DMS153 treated with DMSO at 0.1 percent for 48 hours (cell line): ENCODE measurements at regions not wholly inside any gene's neighbourhood (a gene's known extent, or its start where the extent isn't known, plus 50 kb on each side); places are given as distances from the start of the nearest gene placed in this dataset.
A peak's percentile ranks its signal among the peaks of the same experiment; 100 is the strongest.
"Not testable (repeated sequence)": the region's sequence is repeated elsewhere in the genome, so short reads cannot be mapped to it uniquely, and the experiment has no call there.

Experiments used
- DNase-seq: peaks from one replicate; lab custom pipeline; 2025; ENCODE audit not compliant: unreplicated experiment; lab: John Stamatoyannopoulos, UW

DNA sequence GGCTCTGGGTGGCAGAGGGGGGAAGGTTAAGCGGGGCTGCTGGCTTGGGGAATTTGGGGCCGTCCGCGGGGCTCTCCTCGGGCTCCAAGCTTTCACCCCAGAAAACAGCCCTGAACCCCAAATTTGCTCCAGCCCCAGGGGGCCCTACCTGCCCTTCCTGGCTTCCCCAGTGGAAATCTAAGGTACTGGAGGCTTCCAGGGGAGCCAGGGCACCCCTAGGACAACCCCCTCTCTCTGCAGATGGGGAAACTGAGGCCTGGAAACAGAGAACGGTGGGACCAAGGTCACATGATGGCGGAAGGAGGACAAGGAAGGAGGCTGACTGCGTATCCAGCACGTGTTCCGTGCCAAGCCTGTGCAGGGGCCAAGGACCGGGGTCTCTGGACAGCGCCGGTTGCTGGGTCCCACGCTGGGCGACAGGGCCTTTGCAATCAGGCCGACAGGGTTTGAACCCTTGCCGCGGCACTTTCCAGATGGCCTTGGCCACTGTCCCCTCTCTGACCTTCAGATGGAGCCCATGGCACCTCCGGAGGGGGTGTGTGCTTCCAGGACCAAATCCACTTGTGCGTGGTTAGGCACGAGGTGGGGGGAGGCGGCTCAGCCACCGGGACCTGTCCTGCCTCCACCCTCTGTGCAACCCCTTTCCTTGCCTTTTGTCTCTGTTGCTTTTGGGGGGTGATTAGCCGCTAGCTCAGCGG is 183.1 kb downstream of the C9orf50 start:
- no peak for DNase-seq

DNA sequence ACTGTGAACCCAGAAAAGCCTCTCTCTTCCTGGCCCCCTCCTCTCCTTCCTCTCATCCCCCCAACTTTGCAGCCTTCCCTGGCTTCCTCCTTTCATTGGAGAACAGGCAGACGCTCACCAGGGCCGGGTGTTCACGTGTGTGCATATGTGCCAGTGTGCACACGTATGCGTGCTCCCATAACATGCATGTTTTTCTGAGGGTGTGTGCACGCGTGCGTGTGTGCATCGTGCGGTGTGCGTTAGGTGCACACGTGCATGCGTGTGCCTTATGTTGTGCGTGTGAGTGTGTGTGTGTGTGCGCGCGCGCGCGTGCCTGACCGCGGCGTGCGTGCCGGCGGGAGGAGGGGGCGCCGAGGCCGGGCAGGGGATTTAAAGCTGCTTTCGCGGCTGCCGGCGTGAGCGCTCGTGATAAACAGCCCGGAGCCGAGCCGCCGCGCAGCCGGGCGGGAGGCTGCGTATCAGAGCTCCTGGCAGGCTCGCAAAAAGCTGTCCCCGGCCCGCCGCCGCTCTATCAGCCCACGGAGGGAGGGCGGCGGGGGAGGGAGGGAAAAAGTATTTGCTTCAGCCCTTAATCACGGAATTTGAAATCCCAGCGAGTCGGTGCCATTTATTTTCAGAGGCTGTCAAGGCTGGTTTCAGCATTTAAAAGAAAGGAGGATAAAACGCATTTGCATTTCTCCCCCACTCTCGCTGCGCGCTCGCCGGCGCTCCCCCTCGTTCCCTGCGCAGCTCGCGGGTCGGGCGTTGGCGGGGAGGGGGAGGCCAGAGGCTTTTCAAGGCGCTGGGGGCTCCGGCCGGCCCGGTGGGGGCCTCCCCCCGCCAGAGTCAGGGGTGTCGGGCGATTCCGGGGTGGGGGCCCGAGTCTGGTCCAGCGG is 183.9 kb downstream of the C9orf50 start:
- peak; percentile 29 for DNase-seq

DNA sequence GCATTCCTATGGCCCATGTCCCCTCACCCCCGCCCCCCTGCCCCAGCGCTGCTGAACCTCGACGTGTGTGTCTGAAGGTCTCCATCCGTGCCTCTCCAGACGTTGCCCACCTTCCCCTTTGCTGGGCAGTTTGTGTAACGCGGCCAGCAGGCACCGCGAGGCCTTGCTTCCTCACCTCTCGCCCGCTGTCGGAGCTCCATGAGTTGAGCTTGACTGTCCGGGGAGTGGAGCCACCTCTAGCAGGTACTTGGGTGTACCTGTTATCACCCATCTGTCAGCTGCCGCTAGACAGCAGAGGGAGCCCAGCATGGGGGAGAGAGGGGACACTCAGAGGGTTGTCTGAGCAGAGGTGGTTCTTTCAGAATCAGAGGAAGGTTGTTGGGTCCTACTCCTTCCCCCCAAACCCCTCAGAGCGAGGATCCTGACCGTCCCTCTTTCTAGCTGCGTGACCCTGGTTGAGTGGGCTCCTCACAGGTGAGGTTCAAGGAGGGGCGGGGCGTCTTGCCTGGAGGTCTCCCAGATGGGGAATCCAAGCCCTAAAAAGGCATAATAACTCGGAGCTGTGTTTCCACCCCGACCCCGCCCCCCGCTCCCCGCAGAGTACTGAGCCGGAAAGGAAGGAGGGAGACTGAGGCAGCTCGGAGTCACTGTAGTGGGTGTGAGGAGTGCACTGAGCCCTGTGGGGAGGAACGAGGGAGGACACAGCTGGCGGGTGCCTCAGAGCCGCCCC is 184.7 kb downstream of the C9orf50 start:
- DNase-seq = no peak

DNA sequence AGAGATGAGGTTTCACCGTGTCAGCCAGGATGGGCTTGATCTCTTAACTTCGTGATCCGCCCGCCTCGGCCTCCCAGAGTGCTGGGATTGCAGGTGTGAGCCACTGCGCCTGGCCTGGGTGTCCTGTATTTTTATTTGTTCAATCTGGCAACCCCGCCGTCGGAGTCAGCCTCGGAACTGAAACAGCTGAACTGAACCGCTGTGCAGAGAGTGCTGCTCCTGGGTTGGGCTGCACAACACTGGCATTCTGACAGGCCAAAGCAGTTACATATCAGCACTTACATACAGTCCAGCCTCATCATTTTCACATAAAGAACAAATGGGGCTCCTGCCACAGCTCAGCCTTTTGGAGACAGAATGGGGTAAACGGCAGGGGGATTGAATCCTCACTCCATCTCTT is 185.6 kb downstream of the C9orf50 start:
- DNase-seq = no peak

DNA sequence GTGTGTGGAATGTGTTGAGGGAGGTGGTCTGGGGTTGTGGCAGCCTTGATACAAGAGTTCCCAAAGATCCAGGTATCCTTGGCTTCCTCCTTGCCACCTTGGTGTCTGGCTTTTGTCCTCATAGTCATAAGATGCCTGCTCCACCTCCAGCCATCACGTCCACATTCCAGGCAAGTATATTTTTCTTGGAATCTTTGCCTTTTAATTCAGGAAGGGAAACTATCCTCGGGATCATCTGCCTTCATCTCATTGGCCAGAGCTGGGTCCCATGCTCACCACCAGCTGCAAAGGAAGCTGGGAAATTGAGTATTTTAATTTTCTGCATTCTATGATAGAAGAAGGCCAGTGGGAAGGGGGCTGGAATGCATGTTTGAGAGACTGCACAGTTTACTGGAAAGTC is 186.7 kb downstream of the C9orf50 start:
- DNase-seq = no peak

DNA sequence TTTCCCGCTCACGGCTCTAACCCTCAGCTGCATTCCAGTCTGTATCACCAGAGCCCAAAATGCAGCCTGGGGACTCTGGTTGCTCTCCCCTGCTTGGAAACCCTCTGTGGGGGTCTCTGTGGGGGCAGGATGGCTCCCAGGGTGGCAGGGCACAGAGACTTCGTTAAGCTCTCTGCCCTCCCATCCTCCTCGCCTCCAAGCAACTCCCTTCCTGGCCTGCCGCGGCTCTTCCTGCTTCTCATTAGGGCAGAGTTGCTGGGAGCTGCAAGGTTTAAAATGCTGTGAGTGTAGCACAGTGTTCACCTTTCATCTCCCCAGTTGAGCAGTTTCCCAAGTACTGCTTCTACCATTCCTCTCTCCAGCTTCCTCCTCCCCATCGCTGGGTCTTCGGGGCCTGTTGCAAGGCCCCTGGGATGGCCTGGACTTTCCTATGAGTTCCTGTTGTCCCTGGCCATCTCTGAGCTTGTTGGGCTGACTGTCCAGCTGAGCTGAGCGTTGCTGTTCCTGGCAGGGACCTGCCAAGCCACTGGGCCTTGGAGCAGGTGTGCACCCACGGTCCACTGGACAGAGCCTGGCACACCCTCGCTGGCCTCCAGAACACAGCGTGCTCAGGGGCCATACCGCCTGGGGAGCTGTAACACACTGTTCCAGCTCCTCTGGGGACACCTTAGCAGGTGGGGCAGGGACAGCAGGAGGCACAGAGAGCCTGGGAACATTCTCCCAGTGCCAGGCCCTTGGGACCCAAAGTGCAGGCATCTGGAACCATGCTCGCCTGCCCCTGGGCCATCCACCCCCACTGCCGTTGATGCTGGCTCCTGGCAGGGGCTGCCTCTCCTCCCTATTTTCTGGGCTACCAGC is 188.4 kb downstream of the C9orf50 start:
- no peak for DNase-seq

DNA sequence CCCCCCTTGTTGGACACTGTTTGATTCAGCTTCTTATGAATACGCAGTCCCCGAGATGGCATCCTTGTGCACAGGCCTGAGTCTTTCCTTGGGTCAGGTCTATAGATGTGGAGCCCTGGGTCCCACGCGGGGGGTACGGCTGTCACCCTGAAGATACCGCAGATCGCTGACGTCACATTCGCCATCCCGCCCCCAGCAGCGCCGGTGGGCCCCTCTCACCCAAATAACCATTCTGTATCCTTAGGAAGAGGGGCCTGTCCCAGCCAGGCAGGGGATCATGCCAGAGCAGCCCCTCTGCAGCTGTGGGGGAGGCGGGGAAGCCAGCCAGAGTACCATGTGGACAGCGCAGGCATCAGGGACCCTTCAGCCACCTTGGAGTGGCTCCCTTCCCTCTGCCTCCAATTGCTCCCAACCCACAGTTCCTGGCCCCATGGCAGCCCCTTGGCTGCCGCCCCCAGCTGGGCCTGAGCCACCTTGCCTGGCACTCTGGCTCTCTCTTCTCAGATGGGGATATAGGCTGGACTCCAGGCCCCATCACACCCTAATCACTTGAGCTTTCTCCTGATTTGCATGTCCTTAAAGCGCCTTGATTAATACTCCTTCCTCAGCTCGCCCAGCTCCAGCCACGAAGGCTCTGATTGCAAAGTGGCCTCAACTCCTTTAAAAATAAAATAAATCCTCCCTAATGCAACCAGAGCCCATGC is 189.8 kb downstream of the C9orf50 start:
- DNase-seq = no peak

DNA sequence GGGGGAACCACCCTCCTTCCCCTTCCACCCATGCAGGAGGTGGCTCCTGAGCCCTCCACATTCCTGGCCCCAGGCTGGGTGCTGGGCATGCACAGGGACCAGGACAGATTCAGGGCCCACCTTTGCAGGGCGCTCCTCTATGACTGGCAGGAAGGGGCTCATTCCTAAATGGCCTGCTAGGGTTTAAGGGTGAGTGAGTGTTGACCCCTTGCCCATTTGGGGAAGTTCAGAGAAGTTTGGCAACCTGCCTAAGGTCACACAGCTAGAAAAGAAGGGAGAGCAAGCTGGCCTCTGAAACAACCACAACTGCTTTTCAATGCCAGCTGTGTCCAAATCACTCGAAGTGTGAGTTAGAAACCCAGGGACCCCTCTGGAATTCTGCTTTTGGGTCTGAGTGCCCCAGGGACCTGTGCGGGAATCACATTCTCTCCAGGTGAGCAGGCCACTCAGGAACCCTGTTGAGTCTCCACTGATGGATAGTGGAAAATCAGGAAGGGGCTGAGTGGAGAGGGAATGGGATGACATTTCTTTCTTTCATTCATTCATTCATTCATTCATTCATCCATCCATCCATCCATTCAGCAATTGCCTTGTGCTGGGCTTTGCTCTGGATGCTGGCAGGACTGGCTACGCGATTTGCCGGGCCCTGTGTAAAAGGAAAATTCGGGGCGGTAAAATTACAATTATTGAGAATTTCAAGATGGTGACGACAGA is 191.9 kb downstream of the C9orf50 start:
- no peak for DNase-seq

DNA sequence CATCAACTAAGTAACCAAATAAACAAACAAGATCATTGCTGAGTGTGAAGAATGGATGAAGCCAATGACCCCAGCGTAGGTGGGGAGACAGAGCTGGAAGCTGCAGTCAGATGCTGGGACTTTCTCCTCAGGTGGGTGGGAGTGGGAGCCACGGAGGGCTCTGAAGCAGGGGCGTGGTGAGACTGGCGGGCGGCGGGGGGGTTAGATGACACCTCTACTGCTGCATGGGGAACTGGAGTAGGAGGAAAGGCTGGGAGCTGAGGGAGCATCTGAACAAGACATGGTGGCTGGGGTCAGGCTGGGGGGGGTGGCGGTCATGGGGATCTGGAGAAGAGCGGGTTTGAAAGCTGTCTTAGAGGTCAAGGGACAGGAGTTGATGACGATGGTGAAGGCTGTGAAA is 193.8 kb downstream of the C9orf50 start:
- DNase-seq = no peak

DNA sequence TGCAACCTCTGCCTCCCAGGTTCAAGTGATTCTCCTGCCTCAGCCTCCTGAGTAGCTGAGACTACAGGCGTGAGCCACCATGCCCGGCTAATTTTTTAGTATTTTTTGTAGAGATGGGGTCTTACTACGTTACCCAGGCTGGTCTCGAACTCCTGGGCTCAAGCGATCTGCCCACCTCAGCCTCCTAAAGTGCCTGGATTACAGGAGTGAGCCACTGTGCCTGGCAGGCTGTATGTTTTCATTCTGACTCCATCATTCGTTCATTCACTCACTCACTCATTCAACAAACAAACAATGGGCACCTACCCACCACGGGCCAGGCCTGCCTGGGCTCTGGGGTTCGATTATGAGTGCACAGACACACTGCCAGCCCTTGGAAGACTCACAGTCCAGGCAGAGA is 197.1 kb downstream of the C9orf50 start:
- not testable (repeated sequence) for DNase-seq

DNA sequence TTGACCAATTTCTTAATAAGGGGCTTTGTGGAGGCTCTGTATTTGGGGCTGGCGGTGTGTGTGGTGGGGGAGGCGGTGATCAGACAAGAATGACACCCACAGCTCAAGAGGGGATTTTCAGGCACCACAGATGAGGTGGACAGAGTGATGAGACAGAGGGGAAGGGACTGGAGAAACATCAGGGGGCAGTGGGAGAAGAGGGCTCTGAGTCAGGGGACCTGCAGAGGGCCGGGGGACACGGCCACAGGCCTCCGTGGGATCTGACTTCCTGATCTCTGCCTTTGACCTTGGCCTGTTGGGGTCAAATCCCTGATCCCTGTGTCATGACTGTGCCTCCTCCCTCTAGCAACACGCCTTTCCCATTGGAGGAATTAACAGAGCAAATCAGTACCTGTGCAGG is 197.7 kb downstream of the C9orf50 start:
- DNase-seq = no peak

DNA sequence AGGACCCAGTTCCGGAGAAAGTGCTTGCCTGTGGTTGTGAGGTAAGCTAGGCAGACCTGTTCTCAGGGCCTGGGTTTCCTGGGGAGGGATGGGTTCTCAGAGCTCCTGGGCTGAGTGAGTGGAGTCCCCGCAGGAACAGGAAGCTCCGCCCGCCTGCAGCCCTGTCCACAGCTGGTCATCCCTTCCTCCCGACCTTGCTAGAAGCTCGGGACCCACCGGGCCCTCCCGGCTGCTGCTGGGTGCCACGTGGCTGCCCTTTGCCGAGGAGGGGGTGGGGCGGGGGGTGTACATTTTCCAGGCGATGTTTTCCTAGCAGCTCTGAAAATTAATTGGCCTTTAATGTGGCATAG is 198.1 kb downstream of the C9orf50 start:
- DNase-seq = no peak

DNA sequence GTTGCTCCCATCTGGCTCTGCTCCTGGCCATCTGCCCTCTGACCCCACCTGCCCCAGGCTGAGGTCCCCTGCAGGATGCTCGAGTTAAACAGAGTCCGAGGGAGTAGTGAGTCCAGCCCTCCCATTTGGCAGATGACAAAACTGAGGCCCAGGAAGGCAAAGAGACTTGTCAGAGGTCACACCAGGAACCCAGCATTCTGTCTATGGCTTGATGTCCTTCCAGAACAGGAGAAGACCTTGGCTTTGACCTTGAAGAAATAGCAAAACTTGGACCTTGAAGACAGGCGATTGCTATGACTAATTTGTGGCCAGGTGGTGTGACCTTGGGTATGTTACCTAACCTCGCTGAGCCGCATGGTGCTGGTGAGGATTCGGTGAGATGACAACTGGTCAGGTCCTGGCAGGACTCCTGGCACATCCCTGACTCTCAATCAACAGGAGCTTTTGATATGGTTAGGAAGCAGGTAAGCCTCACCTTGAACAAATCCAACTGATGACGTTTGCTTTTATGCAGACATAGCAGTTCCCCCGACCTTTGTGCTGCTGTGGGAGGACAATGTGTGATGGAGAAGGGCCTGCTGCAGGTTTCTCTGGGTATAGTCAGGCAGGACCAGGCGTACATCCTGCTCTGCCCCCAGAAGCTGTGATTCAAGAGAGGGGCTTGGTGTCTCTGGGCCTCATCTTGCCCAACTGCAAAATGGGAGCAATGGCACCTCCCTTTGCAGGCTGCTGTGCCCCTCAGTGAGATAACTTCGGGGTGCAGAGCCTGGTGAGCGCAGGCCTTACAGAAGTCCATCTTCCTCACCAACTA is 198.7 kb downstream of the C9orf50 start:
- no peak for DNase-seq

DNA sequence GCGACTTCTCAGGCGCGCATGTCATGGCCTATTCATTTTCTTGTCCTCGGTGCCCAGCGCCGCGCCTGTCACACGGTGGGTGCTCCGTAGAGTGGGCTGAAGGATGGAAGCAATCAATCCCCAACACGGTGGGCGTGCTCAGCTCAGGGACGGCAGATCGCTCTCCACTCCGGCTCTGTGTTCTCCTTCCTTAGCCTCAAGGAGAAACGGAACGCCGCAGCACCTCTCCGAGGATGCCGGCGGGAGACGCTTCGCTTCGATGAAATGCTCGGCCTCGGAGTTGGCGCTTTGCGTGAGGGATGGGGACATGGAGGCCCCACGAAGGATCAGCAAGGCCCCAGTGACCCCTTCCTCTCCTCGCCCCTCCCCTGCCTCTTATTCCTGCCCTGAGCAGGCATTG is 199.5 kb downstream of the C9orf50 start:
- DNase-seq = no peak

DNA sequence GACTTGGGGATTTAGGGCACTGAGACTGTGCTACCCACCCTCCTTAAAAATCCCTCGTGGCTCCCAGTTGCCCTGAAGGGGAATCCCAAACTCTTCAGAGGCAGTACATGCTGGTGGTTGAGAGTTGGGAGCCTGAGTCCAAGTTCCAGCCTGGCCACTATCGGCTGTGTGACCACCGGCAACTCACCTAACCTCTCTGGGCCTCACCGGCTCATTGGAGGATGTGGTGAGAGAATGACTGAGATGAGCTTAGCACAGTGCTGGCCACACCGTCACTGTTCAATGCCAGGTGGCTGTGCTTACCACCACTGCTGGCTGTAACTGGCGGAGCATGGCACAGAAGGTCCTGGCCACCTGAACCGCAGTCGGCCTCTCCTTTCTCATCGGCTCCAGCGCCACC is 200.2 kb downstream of the C9orf50 start:
- no peak for DNase-seq

DNA sequence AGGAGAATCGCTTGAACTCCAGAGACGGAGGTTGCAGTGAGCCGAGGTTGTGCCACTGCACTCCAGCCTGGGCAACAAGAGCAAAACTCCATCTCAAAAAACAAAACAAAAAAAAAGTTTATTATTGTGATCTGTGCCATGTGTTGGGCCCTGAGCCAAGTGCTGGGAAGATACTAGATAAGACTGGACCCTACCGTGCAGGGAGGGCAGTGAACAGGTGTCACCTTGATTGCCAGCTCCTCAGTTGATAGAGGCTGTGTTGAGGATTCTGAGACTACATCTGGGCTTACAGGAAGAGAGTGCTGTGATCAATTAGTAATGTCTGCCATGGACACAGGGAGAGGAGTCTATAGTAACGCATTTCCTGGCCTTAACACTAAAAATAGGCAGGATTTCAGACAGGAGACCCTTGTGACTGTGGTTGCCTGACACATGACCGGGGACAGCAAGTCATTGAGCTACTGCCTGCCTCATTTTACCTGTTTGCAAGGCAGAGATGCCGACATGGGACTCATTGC is 201.5 kb downstream of the C9orf50 start:
- DNase-seq = no peak

DNA sequence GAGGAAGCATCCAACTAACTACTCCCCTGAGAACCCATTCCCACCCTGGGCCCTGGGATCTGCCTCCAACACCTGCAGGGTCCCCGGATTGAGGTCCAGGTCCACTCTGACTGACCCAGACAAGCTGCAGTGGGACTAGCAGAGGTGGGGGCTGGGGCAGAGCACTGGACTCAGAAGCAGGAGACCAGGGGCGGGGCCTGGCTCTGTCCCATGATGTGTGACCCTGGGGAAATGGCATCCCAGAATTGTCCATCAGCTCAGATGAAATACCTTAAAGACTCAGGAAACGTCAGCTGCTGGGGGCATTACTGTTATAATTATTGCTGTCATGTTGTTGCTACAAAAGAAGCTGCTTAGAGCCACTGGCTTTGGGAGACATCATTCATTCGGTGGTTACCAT is 202.4 kb downstream of the C9orf50 start:
- DNase-seq = no peak

DNA sequence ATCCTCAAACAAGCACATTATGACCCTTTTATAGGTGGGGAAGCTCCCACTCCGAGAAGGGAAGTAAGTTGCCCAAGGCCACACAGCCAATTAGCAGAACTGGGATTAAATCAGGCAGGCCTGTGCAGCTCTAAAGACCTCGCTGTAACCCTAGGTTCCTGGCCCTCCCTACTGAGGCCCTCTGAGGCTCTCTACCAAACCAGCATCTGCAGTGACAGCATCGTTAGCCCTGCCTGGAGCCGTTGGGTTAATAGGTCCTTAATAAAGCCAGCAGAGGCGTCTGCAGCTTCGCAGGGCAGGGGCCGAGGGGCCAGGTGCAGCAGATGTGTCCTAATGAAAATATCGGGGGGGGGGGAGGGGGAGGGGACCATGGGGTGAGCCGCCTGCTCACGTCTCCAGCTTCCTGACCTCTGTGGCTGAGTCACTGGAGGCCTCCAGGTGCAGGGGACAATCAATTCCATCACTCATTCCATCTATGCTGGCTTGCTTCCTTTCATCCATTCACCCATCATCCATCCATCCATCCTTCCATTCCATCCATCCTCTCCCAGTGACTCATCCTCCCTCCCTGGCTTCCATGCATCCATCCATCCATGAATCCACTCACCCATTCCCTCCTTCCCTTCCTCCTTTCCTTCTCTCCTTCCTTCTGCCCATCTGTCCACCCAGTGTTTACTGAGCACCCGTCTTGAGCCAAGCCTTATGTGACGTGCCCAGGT is 203.9 kb downstream of the C9orf50 start:
- no peak for DNase-seq
